ENCODE measurements at regions not wholly inside any gene's neighbourhood (a gene's known extent, or its start where the extent isn't known, plus 50 kb on each side); places are given as distances from the start of the nearest gene placed in this dataset.

DNA sequence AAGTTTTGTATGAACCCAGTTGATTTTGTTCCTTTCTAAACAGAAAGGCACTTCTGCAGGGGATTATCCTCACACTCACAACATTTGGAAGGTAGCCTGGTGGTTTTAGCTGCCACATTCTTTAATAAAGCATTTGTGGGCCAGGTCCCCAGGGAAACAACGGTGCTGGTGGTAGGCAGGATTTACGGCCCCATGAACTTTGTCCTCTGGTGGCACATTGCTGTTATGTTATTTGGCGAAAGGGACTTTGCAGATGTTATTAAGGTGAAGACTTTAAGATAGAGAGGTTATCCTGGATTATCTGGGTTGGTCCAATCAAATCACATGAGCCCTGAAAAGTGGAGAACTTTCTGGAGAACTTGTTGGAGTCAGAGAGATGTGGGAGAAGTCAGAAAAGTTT lies 86.3 kb upstream of the C9orf72 start:
- no peaks in the 10 kb centered on the region for H3K36me3 Mint-ChIP-seq (ENCODE audit: low read depth)
- 90% methylated on average over 2 to 3 of the region's 3 CpGs for WGBS, 2 experiments (ENCODE audit: insufficient coverage in 1 of 2, insufficient read length in 1 of 2)
- Histone ChIP-seq H3K36me3 (ENCODE audit: control insufficient read depth, insufficient read depth, low read length) (no peaks in the 10 kb centered on the region), H3K9me3 (ENCODE audit: control insufficient read depth, low read length) (no peaks in the 10 kb centered on the region), H3K4me1 (ENCODE audit: control insufficient read depth, insufficient read depth, low read length) (no peaks in the 10 kb centered on the region), H3K27me3 (ENCODE audit: control insufficient read depth, insufficient read depth, low read length, poor library complexity, severe bottlenecking) (no peaks in the 10 kb centered on the region), H3K9ac (ENCODE audit: extremely low read depth, low read length, poor library complexity, severe bottlenecking) (no peak overlapping the region), H3K4me3 (ENCODE audit: low read length) (no peak overlapping the region), H3K27ac (ENCODE audit: low read depth, low read length) (no peak overlapping the region)
- no peaks in the 10 kb centered on the region for H3K9me3 Mint-ChIP-seq
- H3K27me3 Mint-ChIP-seq (ENCODE audit: insufficient read depth), result no peaks in the 10 kb centered on the region
- peaks cover 13% of the 10 kb centered on the region for H3K4me1 Mint-ChIP-seq
- H3K27ac Mint-ChIP-seq, result no peak overlapping the region
- DNase-seq, result no peak
- no peak for TF ChIP-seq CTCF (conservative IDR thresholded peaks at IDR 0.05)
- no peak overlapping the region for H3K4me3 Mint-ChIP-seq

GRCh38 chr9:27660148-27660547 lies 86.9 kb upstream of the C9orf72 start:
- Mint-ChIP-seq H3K4me3 (no peak overlapping the region), H3K36me3 (ENCODE audit: low read depth) (no peaks in the 10 kb centered on the region), H3K9me3 (no peaks in the 10 kb centered on the region), H3K27ac (no peak overlapping the region), H3K27me3 (ENCODE audit: insufficient read depth) (no peaks in the 10 kb centered on the region), H3K4me1 (peaks cover 17% of the 10 kb centered on the region)
- Histone ChIP-seq H3K36me3 (ENCODE audit: control insufficient read depth, insufficient read depth, low read length) (no peaks in the 10 kb centered on the region), H3K27me3 (ENCODE audit: control insufficient read depth, insufficient read depth, low read length, poor library complexity, severe bottlenecking) (no peaks in the 10 kb centered on the region), H3K9me3 (ENCODE audit: control insufficient read depth, low read length) (no peaks in the 10 kb centered on the region), H3K4me1 (ENCODE audit: control insufficient read depth, insufficient read depth, low read length) (peaks cover 1% of the 10 kb centered on the region), H3K27ac (ENCODE audit: low read depth, low read length) (no peak overlapping the region), H3K9ac (ENCODE audit: extremely low read depth, low read length, poor library complexity, severe bottlenecking) (no peak overlapping the region), H3K4me3 (ENCODE audit: low read length) (no peak overlapping the region)
- no peak for DNase-seq
- TF ChIP-seq CTCF (conservative IDR thresholded peaks at IDR 0.05), result no peak
- WGBS, 2 experiments (ENCODE audit: insufficient coverage in 1 of 2, insufficient read length in 1 of 2), result 76 to 80% methylated on average over 2 to 4 of the region's 4 CpGs

DNA sequence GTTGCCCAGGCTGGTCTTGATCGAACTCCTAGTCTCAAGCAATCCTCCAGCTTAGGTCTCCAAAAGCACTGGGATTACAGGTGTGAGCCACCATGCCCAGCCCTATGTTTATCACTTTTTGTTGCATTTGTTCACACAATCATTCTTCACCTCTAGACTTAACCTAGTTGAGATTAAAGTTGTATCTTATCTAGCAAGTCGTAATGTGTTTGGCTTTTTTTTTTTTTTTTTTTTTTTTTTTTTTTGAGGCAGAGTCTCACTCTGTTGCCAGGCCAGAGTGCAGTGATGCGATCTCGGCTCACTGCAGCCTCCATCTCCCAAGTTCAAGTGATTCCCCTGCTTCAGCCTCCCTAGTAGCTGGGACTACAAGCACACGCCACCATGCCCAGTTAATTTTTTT lies 90.2 kb upstream of the C9orf72 start:
- H3K27ac Mint-ChIP-seq, result no peak overlapping the region
- H3K36me3 Mint-ChIP-seq (ENCODE audit: low read depth), result no peaks in the 10 kb centered on the region
- H3K4me3 ChIP-seq (ENCODE audit: low read length), result no peak overlapping the region
- DNase-seq, result no peak
- peaks cover 18% of the 10 kb centered on the region for H3K27me3 Mint-ChIP-seq (ENCODE audit: insufficient read depth)
- H3K27ac ChIP-seq (ENCODE audit: low read depth, low read length), result no peak overlapping the region
- H3K9me3 ChIP-seq (ENCODE audit: control insufficient read depth, low read length), result no peaks in the 10 kb centered on the region
- no peak overlapping the region for H3K4me3 Mint-ChIP-seq
- 90 to 95% methylated on average over 2 to 5 of the region's 5 CpGs for WGBS, 2 experiments (ENCODE audit: insufficient coverage in 1 of 2, insufficient read length in 1 of 2)
- peaks cover 3% of the 10 kb centered on the region for H3K4me1 ChIP-seq (ENCODE audit: control insufficient read depth, insufficient read depth, low read length)
- peaks cover 15% of the 10 kb centered on the region for H3K27me3 ChIP-seq (ENCODE audit: control insufficient read depth, insufficient read depth, low read length, poor library complexity, severe bottlenecking)
- H3K4me1 Mint-ChIP-seq, result peaks cover 27% of the 10 kb centered on the region
- TF ChIP-seq CTCF (conservative IDR thresholded peaks at IDR 0.05), result no peak
- no peaks in the 10 kb centered on the region for H3K36me3 ChIP-seq (ENCODE audit: control insufficient read depth, insufficient read depth, low read length)
- H3K9ac ChIP-seq (ENCODE audit: extremely low read depth, low read length, poor library complexity, severe bottlenecking), result no peak overlapping the region
- H3K9me3 Mint-ChIP-seq, result no peaks in the 10 kb centered on the region
